HEK293 (cell line): ENCODE measurements at regions not wholly inside any gene's neighbourhood (a gene's known extent, or its start where the extent isn't known, plus 50 kb on each side); places are given as distances from the start of the nearest gene placed in this dataset.

Experiments
- CTCF ChIA-PET: fragments of 350-600 bp; formaldehyde crosslinking; extraction: SDS; loops from one replicate; lab custom pipeline; 2021; ENCODE audit warnings: antibody characterized with exemption; lab: Yijun Ruan, JAX
- POLR2A ChIA-PET: fragments of 300-600 bp; formaldehyde crosslinking; extraction: SDS; loops from one replicate; lab custom pipeline; 2020; ENCODE audit warnings: antibody characterized with exemption, inconsistent platforms; lab: Yijun Ruan, JAX
- H3K27ac ChIP-seq: fragments of 200-500 bp; sonication (Bioruptor generic); 2 replicates; pipeline ENCODE4 v1.5.1; 2014; ENCODE audit warnings: low read depth, low read length, control low read depth, inconsistent platforms; ENCODE audit errors: extremely low read depth
- H3K36me3 ChIP-seq, 2 experiments: fragments of 200-500 bp in 1 of 2; sonication (Bioruptor generic) in 1 of 2; 1 replicate in 1 of 2; 2 replicates in 1 of 2; pipeline ENCODE4 v1.5.1; 2014 to 2017; ENCODE audit warnings: inconsistent platforms in 2 of 2, low read length in 2 of 2; ENCODE audit not compliant: control insufficient read depth in 2 of 2, insufficient read depth in 1 of 2
- H3K4me1 ChIP-seq: fragments of 200-500 bp; sonication (Bioruptor generic); 2 replicates; pipeline ENCODE4 v1.5.1; 2014; ENCODE audit warnings: mild to moderate bottlenecking, low read length, inconsistent platforms; ENCODE audit not compliant: control insufficient read depth, insufficient read depth
- H3K4me3 ChIP-seq: 2 replicates; pipeline ENCODE4 v1.5.1; 2011; ENCODE audit warnings: low read depth, mild to moderate bottlenecking, control low read depth, low read length, moderate library complexity
- H3K9me3 ChIP-seq: fragments of 200-500 bp; sonication (Bioruptor generic); 2 replicates; pipeline ENCODE4 v1.5.1; 2014; ENCODE audit warnings: low read depth, low read length, inconsistent platforms; ENCODE audit not compliant: control insufficient read depth, insufficient read depth
- BCL11B ChIP-seq: fragments of 450-650 bp; formaldehyde crosslinking; IDR thresholded peaks from 2 replicates; pipeline ENCODE4 v1.5.1; 2016; ENCODE audit warnings: low read depth, missing biosample characterization, missing genetic modification characterization
- FEZF1 ChIP-seq: fragments of 450-650 bp; formaldehyde crosslinking; IDR thresholded peaks from 2 replicates; pipeline ENCODE4 v1.5.1; 2016; ENCODE audit warnings: missing biosample characterization, missing genetic modification characterization
- GLI2 ChIP-seq: fragments of 450-650 bp; formaldehyde crosslinking; IDR thresholded peaks from 2 replicates; pipeline ENCODE4; 2017; ENCODE audit warnings: missing biosample characterization, missing genetic modification characterization, low read depth, borderline replicate concordance
- MZF1 ChIP-seq: fragments of 450-650 bp; formaldehyde crosslinking; IDR thresholded peaks from 2 replicates; pipeline ENCODE4 v1.5.1; 2017; ENCODE audit warnings: missing biosample characterization, missing genetic modification characterization, borderline replicate concordance
- PRDM1 ChIP-seq: fragments of 450-650 bp; formaldehyde crosslinking; IDR thresholded peaks from 2 replicates; pipeline ENCODE4; 2016; ENCODE audit warnings: missing biosample characterization, missing genetic modification characterization
- ZBTB7A ChIP-seq: fragments of 450-650 bp; formaldehyde crosslinking; IDR thresholded peaks from 2 replicates; pipeline ENCODE4 v1.5.1; 2016; ENCODE audit warnings: low read depth, missing biosample characterization, missing genetic modification characterization
- ZNF132 ChIP-seq: fragments of 450-650 bp; formaldehyde crosslinking; IDR thresholded peaks from 2 replicates; pipeline ENCODE4 v1.5.1; 2017; ENCODE audit warnings: missing biosample characterization, missing genetic modification characterization, borderline replicate concordance
- ZNF155 ChIP-seq: fragments of 450-650 bp; formaldehyde crosslinking; IDR thresholded peaks from 2 replicates; pipeline ENCODE4 v1.5.1; 2016; ENCODE audit warnings: missing biosample characterization, missing genetic modification characterization
- ZNF16 ChIP-seq: fragments of 450-650 bp; formaldehyde crosslinking; IDR thresholded peaks from 2 replicates; pipeline ENCODE4 v1.5.1; 2016; ENCODE audit warnings: low read depth, missing biosample characterization, missing genetic modification characterization
- ZNF239 ChIP-seq: fragments of 450-650 bp; formaldehyde crosslinking; IDR thresholded peaks from 2 replicates; pipeline ENCODE4 v1.5.1; 2016; ENCODE audit warnings: missing biosample characterization, missing genetic modification characterization
- ZNF596 ChIP-seq: fragments of 450-650 bp; IDR thresholded peaks from 2 replicates; pipeline ENCODE4 v1.5.0; 2018; ENCODE audit warnings: missing biosample characterization, mild to moderate bottlenecking, missing genetic modification characterization, moderate library complexity
- ZNF626 ChIP-seq: fragments of 450-650 bp; sonication (Bioruptor Pico); formaldehyde crosslinking; IDR thresholded peaks from 2 replicates; pipeline ENCODE4 v1.5.1; 2018; ENCODE audit warnings: missing biosample characterization, missing genetic modification characterization, inconsistent platforms
- ZSCAN16 ChIP-seq: fragments of 450-650 bp; formaldehyde crosslinking; IDR thresholded peaks from 2 replicates; pipeline ENCODE4 v1.5.1; 2016; ENCODE audit warnings: missing biosample characterization, missing genetic modification characterization
- TF ChIP-seq, protein P1 (sequence below): fragments of 450-650 bp; IDR thresholded peaks from 2 replicates; pipeline ENCODE4 v1.5.1; 2018; ENCODE audit warnings: missing biosample characterization, mild to moderate bottlenecking, missing genetic modification characterization
- TF ChIP-seq, protein P2 (sequence below): fragments of 450-650 bp; formaldehyde crosslinking; IDR thresholded peaks from 2 replicates; pipeline ENCODE4 v1.5.1; 2016; ENCODE audit warnings: missing biosample characterization, missing genetic modification characterization, low read depth
- TF ChIP-seq, protein P3 (sequence below): fragments of 450-650 bp; formaldehyde crosslinking; IDR thresholded peaks from 2 replicates; pipeline ENCODE4 v1.5.1; 2016; ENCODE audit warnings: missing biosample characterization, missing genetic modification characterization
- TF ChIP-seq, protein P4 (sequence below): fragments of 450-650 bp; formaldehyde crosslinking; IDR thresholded peaks from 2 replicates; pipeline ENCODE4 v1.5.1; 2016; ENCODE audit warnings: missing biosample characterization, missing genetic modification characterization, borderline replicate concordance
- TF ChIP-seq, protein P5 (sequence below): fragments of 450-650 bp; formaldehyde crosslinking; IDR thresholded peaks from 2 replicates; pipeline ENCODE4 v1.5.1; 2016; ENCODE audit warnings: missing biosample characterization, missing genetic modification characterization
- TF ChIP-seq, protein P6 (sequence below): fragments of 450-650 bp; formaldehyde crosslinking; IDR thresholded peaks from 2 replicates; pipeline ENCODE4 v1.5.1; 2016; ENCODE audit warnings: missing biosample characterization, missing genetic modification characterization, low read depth

DNA sequence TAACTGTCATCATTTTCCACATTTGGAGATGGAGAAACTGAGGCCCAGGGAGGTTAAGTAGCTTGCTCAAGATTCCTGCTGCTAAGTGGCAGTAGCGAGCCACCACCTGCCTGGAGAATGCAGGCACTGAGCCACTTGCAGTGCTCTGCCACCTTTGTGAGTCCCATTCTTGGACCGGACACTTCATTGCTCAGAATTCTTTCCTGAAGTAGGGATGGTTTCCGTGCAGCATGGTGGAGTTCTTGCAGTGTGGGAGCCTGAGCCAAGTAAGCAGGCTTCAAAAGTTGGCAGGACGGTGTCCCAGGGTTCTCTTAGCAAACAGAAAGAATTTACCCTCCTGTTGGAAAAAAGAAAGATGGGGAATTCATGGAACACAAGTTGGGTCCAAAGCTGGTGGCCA is 115.0 kb upstream of the MMADHC start:
- ChIA-PET POLR2A (no interaction called here), CTCF (interaction anchor here (0.6 kb wide), 1 partner anchor 8 kb away, joined by 4 read pairs; no protein-coding TSS in a partner anchor)
- Histone ChIP-seq H3K4me1 (no peaks in the 10 kb centered on the region; the same call in 1 of the 2 replicates), H3K9me3 (no peaks in the 10 kb centered on the region), H3K27ac (no peak overlapping the region), H3K4me3 (no peak overlapping the region), H3K36me3 (no peaks in the 10 kb centered on the region)
- TF ChIP-seq ZNF239 (tag by site-specific recombination) (no peak), ZNF155 (no peak), ZNF626 (tag by site-specific recombination) (no peak), ZBTB7A (tag by site-specific recombination) (no peak), ZSCAN16 (tag by site-specific recombination) (no peak), BCL11B (no peak), ZNF596 (tag by site-specific recombination) (no peak), ZNF16 (no peak), GLI2 (tag by site-specific recombination) (no peak), MZF1 (tag by site-specific recombination) (no peak), FEZF1 (tag by site-specific recombination) (no peak), PRDM1 (no peak), ZNF132 (tag by site-specific recombination) (no peak)
- TF ChIP-seq, protein P1, sequence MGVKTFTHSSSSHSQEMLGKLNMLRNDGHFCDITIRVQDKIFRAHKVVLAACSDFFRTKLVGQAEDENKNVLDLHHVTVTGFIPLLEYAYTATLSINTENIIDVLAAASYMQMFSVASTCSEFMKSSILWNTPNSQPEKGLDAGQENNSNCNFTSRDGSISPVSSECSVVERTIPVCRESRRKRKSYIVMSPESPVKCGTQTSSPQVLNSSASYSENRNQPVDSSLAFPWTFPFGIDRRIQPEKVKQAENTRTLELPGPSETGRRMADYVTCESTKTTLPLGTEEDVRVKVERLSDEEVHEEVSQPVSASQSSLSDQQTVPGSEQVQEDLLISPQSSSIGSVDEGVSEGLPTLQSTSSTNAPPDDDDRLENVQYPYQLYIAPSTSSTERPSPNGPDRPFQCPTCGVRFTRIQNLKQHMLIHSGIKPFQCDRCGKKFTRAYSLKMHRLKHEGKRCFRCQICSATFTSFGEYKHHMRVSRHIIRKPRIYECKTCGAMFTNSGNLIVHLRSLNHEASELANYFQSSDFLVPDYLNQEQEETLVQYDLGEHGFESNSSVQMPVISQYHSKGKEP = no peak
- TF ChIP-seq, protein P2, sequence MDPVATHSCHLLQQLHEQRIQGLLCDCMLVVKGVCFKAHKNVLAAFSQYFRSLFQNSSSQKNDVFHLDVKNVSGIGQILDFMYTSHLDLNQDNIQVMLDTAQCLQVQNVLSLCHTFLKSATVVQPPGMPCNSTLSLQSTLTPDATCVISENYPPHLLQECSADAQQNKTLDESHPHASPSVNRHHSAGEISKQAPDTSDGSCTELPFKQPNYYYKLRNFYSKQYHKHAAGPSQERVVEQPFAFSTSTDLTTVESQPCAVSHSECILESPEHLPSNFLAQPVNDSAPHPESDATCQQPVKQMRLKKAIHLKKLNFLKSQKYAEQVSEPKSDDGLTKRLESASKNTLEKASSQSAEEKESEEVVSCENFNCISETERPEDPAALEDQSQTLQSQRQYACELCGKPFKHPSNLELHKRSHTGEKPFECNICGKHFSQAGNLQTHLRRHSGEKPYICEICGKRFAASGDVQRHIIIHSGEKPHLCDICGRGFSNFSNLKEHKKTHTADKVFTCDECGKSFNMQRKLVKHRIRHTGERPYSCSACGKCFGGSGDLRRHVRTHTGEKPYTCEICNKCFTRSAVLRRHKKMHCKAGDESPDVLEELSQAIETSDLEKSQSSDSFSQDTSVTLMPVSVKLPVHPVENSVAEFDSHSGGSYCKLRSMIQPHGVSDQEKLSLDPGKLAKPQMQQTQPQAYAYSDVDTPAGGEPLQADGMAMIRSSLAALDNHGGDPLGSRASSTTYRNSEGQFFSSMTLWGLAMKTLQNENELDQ (tag by site-specific recombination) = no peak
- TF ChIP-seq, protein P3, sequence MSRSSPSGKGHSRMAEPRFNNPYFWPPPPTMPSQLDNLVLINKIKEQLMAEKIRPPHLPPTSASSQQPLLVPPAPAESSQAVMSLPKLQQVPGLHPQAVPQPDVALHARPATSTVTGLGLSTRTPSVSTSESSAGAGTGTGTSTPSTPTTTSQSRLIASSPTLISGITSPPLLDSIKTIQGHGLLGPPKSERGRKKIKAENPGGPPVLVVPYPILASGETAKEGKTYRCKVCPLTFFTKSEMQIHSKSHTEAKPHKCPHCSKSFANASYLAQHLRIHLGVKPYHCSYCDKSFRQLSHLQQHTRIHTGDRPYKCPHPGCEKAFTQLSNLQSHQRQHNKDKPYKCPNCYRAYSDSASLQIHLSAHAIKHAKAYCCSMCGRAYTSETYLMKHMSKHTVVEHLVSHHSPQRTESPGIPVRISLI = no peak
- TF ChIP-seq, protein P4, sequence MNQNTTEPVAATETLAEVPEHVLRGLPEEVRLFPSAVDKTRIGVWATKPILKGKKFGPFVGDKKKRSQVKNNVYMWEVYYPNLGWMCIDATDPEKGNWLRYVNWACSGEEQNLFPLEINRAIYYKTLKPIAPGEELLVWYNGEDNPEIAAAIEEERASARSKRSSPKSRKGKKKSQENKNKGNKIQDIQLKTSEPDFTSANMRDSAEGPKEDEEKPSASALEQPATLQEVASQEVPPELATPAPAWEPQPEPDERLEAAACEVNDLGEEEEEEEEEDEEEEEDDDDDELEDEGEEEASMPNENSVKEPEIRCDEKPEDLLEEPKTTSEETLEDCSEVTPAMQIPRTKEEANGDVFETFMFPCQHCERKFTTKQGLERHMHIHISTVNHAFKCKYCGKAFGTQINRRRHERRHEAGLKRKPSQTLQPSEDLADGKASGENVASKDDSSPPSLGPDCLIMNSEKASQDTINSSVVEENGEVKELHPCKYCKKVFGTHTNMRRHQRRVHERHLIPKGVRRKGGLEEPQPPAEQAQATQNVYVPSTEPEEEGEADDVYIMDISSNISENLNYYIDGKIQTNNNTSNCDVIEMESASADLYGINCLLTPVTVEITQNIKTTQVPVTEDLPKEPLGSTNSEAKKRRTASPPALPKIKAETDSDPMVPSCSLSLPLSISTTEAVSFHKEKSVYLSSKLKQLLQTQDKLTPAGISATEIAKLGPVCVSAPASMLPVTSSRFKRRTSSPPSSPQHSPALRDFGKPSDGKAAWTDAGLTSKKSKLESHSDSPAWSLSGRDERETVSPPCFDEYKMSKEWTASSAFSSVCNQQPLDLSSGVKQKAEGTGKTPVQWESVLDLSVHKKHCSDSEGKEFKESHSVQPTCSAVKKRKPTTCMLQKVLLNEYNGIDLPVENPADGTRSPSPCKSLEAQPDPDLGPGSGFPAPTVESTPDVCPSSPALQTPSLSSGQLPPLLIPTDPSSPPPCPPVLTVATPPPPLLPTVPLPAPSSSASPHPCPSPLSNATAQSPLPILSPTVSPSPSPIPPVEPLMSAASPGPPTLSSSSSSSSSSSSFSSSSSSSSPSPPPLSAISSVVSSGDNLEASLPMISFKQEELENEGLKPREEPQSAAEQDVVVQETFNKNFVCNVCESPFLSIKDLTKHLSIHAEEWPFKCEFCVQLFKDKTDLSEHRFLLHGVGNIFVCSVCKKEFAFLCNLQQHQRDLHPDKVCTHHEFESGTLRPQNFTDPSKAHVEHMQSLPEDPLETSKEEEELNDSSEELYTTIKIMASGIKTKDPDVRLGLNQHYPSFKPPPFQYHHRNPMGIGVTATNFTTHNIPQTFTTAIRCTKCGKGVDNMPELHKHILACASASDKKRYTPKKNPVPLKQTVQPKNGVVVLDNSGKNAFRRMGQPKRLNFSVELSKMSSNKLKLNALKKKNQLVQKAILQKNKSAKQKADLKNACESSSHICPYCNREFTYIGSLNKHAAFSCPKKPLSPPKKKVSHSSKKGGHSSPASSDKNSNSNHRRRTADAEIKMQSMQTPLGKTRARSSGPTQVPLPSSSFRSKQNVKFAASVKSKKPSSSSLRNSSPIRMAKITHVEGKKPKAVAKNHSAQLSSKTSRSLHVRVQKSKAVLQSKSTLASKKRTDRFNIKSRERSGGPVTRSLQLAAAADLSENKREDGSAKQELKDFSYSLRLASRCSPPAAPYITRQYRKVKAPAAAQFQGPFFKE = no peak
- TF ChIP-seq, protein P5, sequence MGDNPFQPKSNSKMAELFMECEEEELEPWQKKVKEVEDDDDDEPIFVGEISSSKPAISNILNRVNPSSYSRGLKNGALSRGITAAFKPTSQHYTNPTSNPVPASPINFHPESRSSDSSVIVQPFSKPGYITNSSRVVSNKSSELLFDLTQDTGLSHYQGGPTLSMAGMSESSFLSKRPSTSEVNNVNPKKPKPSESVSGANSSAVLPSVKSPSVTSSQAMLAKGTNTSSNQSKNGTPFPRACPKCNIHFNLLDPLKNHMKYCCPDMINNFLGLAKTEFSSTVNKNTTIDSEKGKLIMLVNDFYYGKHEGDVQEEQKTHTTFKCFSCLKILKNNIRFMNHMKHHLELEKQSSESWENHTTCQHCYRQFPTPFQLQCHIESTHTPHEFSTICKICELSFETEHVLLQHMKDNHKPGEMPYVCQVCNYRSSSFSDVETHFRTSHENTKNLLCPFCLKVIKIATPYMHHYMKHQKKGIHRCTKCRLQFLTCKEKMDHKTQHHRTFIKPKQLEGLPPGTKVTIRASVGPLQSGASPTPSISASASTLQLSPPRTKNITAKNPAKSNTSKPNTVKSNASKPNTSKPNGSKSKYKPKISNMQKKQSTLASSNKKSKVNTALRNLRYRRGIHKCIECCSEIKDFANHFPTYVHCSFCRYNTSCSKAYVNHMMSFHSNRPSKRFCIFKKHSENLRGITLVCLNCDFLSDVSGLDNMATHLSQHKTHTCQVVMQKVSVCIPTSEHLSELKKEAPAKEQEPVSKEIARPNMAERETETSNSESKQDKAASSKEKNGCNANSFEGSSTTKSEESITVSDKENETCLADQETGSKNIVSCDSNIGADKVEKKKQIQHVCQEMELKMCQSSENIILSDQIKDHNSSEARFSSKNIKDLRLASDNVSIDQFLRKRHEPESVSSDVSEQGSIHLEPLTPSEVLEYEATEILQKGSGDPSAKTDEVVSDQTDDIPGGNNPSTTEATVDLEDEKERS (tag by site-specific recombination) = no peak
- TF ChIP-seq, protein P6, sequence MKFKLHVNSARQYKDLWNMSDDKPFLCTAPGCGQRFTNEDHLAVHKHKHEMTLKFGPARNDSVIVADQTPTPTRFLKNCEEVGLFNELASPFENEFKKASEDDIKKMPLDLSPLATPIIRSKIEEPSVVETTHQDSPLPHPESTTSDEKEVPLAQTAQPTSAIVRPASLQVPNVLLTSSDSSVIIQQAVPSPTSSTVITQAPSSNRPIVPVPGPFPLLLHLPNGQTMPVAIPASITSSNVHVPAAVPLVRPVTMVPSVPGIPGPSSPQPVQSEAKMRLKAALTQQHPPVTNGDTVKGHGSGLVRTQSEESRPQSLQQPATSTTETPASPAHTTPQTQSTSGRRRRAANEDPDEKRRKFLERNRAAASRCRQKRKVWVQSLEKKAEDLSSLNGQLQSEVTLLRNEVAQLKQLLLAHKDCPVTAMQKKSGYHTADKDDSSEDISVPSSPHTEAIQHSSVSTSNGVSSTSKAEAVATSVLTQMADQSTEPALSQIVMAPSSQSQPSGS (tag by site-specific recombination) = no peak
